ENCODE measurements at regions not wholly inside any gene's neighbourhood (a gene's known extent, or its start where the extent isn't known, plus 50 kb on each side); places are given as distances from the start of the nearest gene placed in this dataset.

DNA sequence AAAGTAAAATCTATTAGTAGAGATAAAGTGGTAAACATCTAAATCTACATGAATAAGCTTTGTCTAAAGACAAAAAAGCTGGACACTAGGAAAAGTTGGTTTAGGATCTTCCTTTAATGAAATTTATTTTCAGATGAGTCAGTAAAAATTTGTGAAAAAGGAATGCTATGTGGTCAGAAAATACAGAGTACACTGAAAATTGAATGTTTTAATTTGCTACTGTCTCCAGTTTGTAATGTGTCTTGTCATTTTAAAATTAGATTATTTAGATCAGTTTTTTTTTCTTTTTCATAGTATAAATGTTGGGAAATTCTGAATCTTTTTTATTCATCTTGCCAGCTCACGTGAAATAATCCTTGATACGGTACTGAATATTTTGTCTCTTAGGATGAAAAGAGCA is 56.9 kb downstream of the SLITRK6 start:
- no peak for DNase-seq

DNA sequence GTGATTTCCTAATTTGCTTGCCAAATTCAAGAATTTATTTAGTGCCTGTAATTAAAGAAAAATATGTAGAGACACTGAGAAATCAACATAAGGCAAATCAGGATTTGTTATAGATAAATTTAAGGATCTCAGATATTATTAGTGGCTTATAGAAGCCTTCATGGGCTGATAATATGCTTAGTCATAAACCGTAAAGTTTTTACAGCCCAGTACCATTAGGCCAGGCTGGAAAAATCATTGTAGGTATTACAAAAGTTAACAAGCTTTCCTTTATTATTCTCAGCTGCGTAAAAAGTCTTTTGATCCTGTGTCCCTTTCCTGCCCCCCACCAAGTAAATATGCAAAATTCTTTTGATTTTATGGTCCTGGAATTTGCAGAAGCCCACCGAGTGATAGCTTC is 58.2 kb downstream of the SLITRK6 start:
- no peak for DNase-seq

DNA sequence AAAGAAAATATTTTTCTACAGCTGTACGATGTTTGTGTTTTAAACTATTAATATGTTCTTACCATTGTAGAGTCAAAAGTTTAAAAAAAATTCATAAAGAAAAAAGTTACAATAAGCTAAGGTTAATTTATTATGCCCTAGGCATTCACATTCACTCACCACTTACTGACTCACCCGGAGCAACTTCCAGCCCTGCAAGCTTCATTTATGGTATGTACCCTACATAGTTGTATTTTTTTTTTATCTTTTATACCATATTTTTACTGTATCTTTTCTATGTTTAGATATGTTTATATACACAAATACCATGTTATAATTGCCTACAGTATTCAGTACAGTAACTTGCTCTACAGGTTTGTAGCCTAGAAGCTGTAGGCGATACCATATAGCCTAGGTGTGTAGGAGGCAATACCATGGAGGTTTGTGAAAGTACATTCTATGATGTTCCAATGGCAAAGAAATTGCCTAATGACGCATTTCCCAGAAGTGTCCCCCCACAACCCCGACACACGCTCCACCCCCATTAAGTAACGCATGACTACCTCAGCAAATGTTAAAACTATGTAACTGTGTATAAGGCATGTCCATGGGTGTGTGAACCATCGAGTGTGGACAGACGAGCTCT is 60.4 kb downstream of the SLITRK6 start:
- no peak for DNase-seq

DNA sequence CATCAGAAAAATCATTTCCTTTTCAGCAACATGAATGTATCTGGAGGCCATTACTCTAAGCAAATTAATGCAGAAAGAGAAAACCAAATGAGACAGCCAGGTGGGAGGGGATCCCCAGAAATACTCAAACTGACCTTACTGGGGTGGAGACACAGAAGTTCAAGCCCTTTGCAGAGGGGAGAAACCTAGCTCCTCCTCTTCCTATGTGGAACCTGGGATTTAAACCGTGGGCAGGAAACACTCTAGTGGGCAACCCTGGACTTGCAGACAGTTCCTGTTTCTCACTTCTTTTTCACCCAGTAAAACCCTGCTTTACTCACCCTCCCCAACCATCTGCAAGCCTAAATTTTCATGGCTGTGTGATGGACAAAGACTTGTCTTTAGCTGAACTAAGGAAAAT is 61.3 kb downstream of the SLITRK6 start:
- no peak for DNase-seq

DNA sequence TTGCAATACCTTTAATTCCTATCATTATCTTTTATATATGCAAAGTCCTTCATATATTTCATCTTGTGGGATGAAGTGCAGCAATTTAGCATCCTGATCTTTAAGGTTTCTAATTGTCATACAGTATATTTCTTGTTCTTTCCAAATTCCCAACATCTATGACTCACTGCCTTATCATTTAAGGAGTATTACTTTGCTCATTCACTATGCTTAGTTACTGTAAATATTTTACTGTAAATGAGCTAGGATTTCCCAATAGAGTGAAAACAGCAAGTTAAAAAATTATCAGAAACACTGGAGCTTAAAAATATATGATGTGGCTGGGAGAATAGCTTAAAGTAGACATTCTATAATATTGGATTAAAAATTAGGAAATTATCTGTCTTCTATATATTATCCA is 69.9 kb downstream of the SLITRK6 start:
- DNase-seq = no peak

DNA sequence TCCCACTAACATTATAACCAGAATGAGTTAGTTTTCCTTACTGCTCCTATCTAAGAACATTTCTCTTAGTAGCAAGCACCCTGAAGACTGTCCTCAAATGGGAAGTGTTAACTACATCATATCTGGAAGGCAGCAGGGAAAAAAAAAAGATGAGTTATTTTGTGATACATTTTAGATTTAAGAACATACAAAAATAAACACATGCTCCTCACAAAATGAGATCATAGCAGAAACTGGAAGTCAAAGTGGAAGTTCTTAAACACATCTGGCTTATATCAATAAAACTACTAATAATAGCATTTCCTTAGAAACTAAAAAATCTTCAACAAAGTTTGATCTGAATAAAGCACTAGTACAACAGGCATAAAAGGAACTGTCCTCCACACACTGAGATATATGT is 70.4 kb downstream of the SLITRK6 start:
- DNase-seq = no peak

DNA sequence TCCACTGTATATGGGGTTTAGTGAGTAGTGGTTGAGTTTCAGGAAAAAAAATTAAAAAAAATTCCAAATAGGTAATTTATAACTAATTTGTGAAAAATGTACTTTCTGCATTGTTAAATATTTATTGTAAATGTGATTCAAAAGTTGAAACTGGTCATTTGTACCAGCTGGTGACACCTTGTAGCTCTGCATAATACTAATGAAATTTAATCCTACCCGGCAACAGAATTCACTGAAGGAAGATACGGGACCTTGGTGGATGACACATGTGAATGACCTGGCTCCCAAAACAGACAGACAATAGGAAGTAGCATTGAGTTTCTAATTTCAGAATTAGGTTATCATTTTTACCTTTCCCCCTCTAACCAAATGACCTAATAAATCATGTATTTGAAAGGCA is 73.8 kb downstream of the SLITRK6 start:
- peak; percentile 86 to 90 for DNase-seq

DNA sequence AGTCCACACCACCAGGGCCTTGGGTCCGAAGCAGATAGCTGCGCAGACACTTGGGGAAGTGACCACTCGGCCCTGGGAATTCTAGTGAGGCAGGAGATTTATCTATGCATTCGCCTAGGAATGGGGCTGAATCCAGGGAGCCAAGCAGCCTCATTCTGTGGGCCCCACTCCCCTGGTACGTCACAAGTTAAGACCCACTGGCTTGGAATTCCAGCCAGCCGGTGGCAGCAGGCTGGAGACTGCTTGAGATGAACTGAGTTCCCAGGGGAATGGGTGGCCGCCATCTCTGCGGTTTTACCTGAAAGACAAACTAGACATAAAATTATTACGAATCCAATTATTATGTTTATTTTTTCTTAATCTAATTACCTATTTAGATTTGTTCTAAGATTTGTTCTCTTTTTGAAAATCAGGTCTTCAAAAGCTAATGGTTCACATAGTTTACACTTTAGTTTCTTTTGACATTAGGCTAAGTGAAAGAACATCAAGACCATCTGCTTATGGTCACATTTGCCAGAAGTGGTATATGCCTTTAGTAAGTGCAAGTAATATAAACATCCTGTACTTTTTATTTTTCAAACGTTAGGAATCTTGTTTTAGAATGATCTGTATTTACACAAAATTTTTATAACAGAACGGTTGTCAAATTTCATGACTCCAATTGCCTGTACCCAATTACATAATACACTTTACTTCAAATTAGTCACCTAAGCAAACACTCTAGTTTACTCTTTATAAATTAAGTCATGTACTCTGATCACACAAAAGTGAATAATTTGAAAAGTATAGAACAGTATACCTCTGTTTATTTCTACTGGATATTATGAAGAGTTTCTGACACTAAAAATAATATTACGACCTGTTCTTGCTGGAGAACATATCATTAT is 74.4 kb downstream of the SLITRK6 start:
- peak; percentile 88 to 89 for DNase-seq

DNA sequence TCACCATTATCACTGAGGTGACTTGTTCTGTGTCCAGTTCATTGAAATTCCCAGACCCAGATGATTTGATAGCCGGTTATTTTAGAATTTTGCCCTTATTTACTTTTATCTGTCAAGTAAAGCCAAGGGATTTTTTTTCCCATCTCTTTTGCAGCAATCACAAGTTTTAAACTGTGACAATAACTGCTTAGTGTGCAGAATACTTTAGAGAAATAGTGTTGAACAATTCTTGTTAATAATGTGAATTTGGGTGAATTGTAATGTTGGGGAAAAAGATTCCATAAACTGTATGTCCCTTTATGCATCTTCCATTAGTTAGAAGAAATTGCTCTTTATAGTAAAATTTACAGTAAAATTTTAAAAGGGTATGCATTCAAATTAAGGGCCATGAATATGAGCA is 79.5 kb downstream of the SLITRK6 start:
- DNase-seq = no peak

DNA sequence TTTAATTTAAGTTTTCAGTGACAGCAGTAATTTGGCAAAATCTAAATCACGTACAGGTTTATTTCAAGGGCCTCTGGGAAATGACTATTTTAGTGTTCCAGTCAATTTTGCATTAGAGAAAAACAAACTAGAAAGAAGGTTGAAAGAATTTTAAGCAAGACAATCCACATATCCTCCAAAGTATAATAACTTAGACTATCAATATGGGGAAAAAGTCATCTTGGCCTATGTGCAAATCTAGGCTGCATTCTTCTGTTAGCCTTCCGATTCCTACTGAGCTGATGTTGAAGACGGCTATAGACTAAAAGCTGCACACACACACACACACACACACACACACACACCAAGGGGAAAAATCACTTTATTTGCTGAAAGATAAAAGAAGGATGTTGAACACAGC is 81.3 kb downstream of the SLITRK6 start:
- DNase-seq = no peak

DNA sequence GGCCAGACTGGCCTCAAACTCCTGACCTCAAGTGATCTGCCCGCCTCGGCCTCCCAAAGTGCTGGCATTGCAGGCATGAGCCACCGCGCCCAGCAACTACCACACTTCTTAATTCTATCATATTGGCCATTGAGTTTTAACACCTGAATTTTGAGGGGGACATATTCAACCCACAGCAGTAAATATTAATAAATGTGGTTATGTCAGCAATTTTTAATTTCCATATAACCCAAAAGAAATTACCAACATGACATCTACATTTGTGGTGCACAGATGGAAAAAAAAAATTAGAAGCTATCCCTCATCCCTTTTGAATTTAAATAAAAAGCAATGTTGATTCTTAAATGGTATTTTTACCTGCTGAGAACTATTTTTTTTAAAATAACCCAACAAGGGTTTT is 88.7 kb downstream of the SLITRK6 start:
- no peak for DNase-seq

DNA sequence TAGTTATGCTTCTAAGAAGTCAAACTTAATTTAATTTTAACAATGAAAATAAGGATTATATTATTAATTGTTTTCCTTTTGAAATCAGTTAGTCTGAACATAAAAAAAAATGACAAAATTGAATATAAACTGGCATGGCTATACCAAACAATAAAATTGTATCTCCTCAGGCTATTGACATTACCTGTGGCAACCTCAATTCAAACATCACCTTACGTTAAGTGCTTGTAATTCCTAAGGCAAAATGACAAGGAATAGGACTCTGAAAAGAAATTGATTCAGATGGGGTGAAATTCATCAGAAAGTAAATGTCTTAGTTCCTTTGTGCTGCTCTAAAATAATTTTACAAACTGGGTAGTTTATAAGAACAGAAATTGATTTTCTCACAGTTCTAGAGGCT is 89.5 kb downstream of the SLITRK6 start:
- DNase-seq = no peak

DNA sequence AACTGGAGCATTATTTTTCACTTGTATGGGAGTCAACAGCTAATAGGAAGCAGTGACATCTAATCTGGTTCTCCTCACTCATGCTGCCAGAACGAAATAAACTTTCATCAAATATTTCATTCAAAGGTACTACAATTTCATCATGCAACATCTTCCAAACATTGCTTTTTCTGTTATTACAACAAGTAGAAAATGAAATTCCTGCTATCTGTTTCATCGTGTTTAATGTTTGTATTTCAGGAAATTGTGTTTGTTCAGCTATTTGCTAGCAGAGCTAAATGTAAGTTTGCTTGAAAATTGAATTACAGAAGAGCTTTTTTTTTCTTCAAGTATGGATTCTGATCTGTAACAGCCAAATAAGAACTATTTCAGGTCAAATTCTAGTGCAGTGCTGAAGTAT is 90.1 kb downstream of the SLITRK6 start:
- DNase-seq = no peak

DNA sequence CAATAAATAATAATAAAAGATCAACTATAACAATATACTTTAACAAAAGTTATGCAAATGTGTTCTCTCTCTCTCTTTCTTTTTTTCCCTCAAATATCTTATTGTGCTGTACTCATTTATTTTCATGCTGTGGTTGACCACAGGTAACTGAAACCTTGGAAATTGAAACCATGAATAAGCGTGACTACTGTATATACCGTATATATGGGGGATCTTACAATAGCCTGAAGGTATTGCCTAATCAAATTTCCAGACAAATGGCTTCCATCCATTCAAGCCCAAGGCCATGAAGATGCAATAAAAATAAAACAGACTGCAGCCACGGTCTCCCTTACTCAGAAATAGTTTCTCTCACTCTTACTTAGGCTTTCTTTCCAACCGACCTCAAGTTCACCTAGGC is 98.3 kb downstream of the SLITRK6 start:
- no peak for DNase-seq

DNA sequence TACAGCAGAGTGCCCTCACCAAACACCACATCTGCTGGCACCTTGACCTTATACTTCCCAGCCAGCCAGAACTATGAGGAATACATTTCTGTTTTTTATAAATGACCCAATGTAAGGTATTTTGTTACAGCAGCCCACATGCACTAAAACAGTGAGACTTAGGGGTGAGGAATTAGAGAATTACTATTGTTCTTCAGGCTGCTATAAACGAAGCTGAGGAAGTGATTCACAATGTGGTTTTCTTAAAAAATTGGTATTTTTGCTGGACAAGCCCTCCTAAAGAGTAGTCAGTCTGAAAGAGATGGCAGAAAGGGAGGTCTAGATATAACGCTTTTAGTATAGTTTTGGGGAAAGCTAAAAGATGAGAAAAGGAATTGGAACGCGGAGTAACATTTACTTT is 101.0 kb downstream of the SLITRK6 start:
- DNase-seq = no peak

DNA sequence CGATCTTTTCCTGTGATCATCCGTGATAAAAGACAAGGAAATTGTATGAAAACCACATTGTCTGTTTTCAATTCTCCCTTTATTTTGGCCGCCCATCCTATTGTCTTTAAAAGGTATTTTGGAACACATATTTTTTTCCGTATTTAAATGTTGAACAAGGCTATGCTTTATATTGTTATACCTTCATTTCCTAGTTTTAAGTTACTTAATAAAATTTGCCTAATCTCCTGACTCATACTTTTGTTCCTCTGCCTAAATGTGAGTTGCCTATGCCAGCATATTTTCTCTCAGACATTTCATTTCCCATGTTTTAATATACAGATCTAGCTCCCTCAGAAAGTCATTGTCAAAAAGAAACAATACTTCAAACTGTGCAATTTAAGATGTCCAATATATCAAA is 104.2 kb downstream of the SLITRK6 start:
- no peak for DNase-seq

DNA sequence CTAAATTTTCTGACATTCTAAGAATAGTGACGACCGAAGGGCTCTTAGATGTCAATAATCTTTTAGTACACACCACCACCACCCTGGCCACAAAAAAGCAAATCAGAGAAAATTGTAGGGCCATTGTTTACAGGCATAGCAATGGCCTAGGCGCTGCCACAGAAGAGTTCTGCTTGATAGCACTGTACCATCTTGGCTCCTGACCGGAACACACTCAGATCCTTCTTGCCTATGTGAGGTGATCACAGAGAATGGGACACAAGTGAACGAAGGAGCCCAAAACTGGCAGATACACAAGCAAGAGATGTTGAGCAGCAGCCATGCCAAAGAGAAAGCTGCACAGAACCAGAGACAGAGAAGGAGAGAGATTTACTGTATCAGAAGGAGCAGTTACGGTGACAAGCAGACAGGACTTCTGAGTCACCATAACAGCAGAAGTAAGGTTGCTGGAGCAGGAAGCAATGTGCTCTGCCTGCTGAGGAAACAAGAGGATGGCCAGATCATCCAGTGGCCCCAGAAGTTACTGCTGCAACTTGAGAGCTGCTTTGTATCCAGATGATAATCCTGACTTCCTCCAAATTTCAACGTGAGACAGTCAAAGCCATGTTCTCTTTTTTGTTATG is 105.2 kb downstream of the SLITRK6 start:
- no peak for DNase-seq

DNA sequence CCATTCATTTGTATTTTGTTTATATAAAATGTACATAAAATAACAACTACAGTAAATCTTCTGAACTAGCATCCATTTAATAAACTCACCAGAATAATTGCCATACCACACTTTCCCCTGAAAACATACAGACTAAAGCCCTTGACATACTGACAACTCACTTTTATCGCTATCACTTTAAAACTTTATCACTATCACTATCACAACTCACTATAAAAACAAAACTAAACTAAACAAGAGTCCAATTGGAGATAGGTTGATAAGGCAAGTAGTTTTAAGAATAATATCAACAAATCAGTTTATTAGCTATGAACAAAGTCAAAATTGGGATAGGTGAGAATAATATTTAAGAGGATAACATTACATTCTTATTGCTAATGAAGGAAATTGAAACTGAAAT is 108.9 kb downstream of the SLITRK6 start:
- no peak for DNase-seq

DNA sequence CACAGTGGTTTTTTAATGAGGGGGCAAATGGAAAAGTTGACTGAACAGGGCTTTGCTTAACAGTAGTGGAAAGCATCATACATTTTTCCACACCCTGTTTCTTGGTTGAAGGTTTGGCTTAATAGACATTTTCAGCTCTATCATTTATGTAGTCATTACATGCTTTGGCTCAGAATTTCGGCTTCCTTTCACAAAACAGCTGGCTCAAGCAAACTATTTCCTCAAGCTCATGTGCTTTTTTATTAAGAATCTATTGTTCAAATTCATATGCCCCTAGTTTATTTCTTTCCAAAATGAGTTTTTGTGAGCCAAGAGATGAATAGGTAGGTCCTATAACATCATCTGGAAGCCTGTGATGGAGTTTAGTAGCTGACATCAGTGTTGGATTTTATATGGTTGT is 113.8 kb downstream of the SLITRK6 start:
- no peak for DNase-seq

DNA sequence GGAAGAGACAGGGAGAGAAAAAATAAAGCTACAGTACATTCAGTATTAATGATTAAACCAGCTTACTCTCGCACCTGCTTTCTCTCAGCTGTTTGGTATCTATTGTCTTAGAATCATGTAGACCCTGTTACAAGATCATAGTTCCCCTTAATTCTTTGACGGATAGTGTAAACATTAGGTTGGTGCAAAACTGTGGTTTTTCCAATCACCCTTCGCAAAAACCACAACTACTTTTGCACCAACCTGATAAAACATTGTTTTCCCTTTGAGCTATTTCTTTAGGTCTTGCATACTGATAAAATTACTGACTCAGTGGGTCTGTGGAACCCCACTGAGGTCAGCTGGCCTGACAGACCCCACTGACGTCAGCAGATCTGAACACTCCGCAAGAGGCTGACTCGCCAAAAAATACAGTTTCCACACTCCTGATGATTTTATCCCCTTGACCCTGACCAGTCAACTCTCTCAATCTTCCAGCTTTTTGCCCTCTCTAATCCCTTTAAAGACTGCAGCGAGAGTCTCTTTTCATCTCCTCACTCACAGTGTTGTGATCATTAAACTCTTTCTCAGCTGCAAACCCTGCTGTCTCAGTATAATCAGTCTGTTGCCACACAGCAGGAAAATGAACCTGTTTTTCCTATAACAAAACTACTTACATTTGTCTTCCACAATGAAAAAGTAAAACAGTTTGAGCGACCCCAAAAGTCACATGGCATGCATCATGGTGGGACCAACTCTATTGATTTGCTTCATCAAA is 123.9 kb downstream of the SLITRK6 start:
- no peak for DNase-seq

DNA sequence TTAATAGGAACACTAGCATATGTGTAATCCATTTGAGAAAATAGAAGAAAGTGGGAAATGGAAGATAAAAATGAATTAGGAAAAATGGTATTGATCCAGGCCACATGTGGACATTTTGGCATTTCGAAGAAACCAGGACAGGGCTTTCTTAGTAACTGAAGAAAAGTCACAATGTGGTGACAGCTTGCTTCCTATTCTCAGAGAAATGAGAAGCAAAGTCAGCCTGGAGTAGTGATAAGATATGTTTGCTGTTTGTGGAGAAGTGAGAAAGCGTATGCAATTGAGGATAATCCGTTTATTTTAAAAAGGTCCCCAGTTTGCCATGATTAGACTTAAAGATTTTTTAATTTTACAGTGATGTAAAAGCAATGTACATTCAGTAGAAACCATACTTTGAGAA is 127.9 kb downstream of the SLITRK6 start:
- no peak for DNase-seq

DNA sequence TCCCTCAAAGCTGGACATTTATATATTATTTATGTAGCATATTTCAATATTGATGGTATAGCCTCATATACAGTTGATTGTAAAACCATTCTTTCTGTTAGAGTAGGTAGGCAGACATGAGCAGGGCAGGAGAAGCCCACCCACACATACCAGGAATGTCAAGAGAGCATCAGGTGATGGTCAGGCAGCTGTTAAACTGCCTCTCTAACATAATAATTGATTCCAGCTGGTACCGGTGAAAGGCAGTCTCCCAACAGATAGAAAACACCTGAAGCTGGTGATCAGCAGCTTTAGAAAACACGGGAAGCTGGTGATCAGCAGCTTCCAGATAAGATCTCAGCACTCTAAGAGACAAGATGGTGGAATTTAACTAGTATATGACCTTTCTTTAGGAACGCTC is 132.9 kb downstream of the SLITRK6 start:
- peak; percentile 91 to 93 for DNase-seq

DNA sequence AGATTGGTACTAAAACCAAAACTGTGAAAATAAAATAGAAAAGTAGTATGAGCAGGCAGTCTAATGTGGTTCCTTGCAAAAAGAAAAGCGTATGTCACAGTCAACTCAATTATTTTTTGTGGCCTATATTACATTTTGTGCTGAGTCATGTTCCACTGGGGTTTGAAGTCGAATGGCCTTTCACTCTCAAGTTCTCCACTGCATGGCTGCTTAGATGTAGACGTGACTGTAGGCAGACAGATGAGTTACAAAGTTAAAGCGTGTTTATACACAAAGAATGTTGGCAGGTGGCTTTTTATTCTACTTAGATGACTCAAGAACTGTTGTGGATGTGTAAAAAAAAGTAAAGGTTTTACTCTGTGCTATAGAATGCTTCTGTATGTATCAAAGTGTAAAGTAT is 133.9 kb downstream of the SLITRK6 start:
- DNase-seq = peak; percentile 76 to 87

DNA sequence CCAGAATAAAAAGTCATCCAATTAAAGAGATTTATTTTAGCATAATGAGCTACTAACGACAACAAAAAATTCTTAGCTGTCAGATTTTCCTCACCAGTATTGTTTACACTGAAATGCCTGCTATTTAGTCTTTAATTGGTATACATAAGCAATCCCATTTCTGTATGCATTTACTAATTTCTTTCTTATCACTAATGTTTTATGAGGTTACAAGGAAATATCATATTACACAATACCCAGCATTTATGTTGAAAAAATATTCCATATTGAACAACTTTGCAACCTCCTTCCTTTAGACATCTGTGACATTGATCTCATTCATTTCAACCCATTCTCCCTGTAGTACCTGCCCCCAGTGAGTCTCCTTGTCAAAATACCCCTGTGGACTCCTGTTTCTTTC is 135.4 kb downstream of the SLITRK6 start:
- DNase-seq = no peak

Measured in SHP77 (cell line).